Stimulated activated naive CD8-positive, alpha-beta T cell treated with anti-CD3 and anti-CD28 coated beads, Interleukin-15, Interleukin-2, amounts not matched to agents 100 ng/mL and 50 ng/mL, for 24 hours (primary cell): ENCODE measurements at regions not wholly inside any gene's neighbourhood (a gene's known extent, or its start where the extent isn't known, plus 50 kb on each side); places are given as distances from the start of the nearest gene placed in this dataset.

Experiments used
- H3K27ac Mint-ChIP-seq: one replicate; pipeline ENCODE4 v1.8.0; 2021; ENCODE audit warnings: mild to moderate bottlenecking, mixed read lengths
- H3K27me3 Mint-ChIP-seq: one replicate; pipeline ENCODE4 v1.8.0; 2021; ENCODE audit warnings: mixed read lengths
- H3K36me3 Mint-ChIP-seq: one replicate; pipeline ENCODE4 v1.8.0; 2021; ENCODE audit warnings: low read depth, mixed read lengths
- H3K4me1 Mint-ChIP-seq: one replicate; pipeline ENCODE4 v1.8.0; 2021; ENCODE audit warnings: low read depth, mixed read lengths
- H3K4me3 Mint-ChIP-seq: one replicate; pipeline ENCODE4 v1.8.0; 2021; ENCODE audit warnings: mild to moderate bottlenecking, mixed read lengths
- H3K9me3 Mint-ChIP-seq: one replicate; pipeline ENCODE4 v1.8.0; 2021; ENCODE audit warnings: mixed read lengths

DNA sequence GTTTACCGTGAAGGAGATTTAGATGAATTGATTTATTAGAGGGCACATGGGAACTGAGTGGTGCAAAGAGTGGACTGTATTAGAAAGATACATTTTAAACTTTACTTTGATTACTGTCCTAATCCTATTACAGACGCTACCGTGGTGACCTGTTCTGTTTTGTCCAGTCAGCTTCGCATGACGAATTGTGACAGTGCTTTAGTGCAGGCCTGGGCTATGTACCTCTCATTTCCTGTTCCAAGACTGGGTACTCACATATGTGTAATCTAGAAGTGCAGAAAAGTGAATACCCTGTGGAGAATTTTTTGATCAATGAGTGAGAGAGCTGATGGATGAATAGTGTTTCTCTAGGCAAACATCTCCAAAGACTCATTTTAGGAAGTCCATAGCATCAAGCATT is 385.9 kb downstream of the ANXA1 start:
- no peaks in the 10 kb centered on the region for H3K36me3 Mint-ChIP-seq
- no peaks in the 10 kb centered on the region for H3K4me1 Mint-ChIP-seq
- H3K4me3 Mint-ChIP-seq = no peak overlapping the region
- no peak overlapping the region for H3K27ac Mint-ChIP-seq
- H3K27me3 Mint-ChIP-seq = no peaks in the 10 kb centered on the region
- H3K9me3 Mint-ChIP-seq = peaks cover 4% of the 10 kb centered on the region

- H3K4me3 Mint-ChIP-seq = no peak overlapping the region
Observed at GRCh38 chr9:73539881-73540390, 388.3 kb downstream of the ANXA1 start.

GRCh38 chr9:73541923-73542322 is 390.3 kb downstream of the ANXA1 start:
- Mint-ChIP-seq H3K4me3 (no peak overlapping the region), H3K4me1 (no peaks in the 10 kb centered on the region), H3K36me3 (no peaks in the 10 kb centered on the region), H3K27me3 (no peaks in the 10 kb centered on the region), H3K27ac (no peak overlapping the region), H3K9me3 (peaks cover 4% of the 10 kb centered on the region)

More at GRCh38 chr9:73539881-73540390, 388.3 kb downstream of the ANXA1 start:
- no peaks in the 10 kb centered on the region for H3K36me3 Mint-ChIP-seq
- no peak overlapping the region for H3K27ac Mint-ChIP-seq
- peaks cover 4% of the 10 kb centered on the region for H3K9me3 Mint-ChIP-seq
- no peaks in the 10 kb centered on the region for H3K4me1 Mint-ChIP-seq
- H3K27me3 Mint-ChIP-seq = no peaks in the 10 kb centered on the region

DNA sequence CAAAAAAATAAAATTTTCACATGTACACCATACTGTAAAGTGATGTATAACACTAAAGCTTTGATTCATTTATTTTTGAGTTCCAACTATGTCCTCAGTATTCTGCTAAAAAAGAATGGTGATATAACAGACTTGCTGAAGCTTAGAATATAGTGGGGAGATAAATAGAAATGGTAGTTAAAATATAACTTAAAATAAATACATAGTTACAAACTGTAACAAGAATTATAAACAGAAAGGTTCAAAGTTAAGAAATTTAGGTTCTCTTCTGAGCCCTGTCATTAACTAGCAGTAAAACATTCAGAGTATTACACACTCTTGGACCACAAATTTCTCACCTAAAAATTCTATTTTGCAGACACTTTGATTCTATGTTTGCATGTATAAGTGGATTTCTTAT is 392.1 kb downstream of the ANXA1 start:
- Mint-ChIP-seq H3K27me3 (no peaks in the 10 kb centered on the region), H3K4me1 (no peaks in the 10 kb centered on the region), H3K27ac (no peak overlapping the region), H3K36me3 (no peaks in the 10 kb centered on the region), H3K4me3 (no peak overlapping the region), H3K9me3 (peaks cover 4% of the 10 kb centered on the region)

DNA sequence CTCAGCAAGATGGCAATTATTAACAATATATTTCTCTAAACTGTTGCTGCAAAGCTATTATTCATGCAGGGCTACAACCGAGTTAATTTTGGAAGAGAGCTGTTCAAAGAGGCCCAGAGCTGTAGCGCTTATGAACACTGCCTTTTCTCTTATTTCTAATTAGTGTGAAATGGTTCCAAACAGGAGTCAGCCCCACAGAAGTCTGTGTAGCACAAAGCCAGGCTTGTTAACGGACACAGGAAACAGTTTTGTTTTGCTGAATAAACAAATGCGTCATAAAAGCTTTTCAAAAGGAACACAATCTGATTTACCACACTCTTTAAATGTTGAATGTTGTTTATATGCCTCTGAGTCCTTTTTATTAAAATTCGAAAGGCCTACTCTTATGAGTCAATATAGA is 396.5 kb downstream of the ANXA1 start:
- Mint-ChIP-seq H3K27me3 (no peaks in the 10 kb centered on the region), H3K4me3 (no peak overlapping the region), H3K9me3 (peaks cover 3% of the 10 kb centered on the region), H3K27ac (no peak overlapping the region), H3K36me3 (no peaks in the 10 kb centered on the region), H3K4me1 (no peaks in the 10 kb centered on the region)

- no peaks in the 10 kb centered on the region for H3K4me1 Mint-ChIP-seq
- no peak overlapping the region for H3K4me3 Mint-ChIP-seq
- H3K36me3 Mint-ChIP-seq = no peaks in the 10 kb centered on the region
- H3K9me3 Mint-ChIP-seq = peaks cover 6% of the 10 kb centered on the region
- no peaks in the 10 kb centered on the region for H3K27me3 Mint-ChIP-seq
- no peak overlapping the region for H3K27ac Mint-ChIP-seq
Observed at GRCh38 chr9:73549991-73550390, 398.3 kb downstream of the ANXA1 start.

DNA sequence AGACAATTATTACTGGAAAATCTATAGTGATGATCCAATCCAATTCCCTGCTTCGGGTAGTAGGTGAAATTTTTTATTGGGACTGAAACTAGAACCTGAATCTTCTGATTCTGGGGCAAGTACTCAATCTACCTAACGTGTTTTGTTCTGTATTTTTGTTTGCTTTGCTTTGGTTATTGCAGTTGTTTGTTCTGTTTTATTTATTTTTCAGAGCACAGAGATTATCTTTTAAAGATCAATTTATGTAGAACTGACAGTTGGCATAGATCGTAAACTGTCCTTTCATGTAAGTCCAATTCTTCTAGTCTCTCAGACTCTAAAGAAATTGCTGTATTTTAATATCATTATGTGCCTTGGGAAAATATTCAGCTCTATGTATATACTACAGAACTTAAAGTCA is 401.6 kb downstream of the ANXA1 start:
- Mint-ChIP-seq H3K27me3 (no peaks in the 10 kb centered on the region), H3K27ac (no peak overlapping the region), H3K4me1 (no peaks in the 10 kb centered on the region), H3K9me3 (peaks cover 6% of the 10 kb centered on the region), H3K36me3 (no peaks in the 10 kb centered on the region), H3K4me3 (no peak overlapping the region)

DNA sequence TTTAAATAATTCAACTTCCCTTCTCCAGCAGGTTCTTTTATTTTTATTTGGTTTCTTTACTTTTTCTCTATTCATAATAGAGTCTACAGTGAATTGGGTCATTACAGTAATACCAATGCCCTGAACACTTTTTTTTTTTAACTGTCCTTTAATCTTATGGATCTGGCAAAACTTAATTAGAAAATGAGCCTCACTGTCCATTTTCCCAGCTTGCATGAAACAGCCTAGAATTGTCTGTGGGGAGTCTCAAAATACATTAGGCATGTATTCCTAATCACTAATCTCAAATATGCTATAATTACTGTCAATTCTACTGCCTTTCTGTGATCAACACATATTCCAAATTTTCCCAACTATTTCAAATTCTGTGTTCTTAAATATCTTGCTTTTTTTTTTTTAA is 406.8 kb downstream of the ANXA1 start:
- H3K4me3 Mint-ChIP-seq = no peak overlapping the region
- no peak overlapping the region for H3K27ac Mint-ChIP-seq
- H3K27me3 Mint-ChIP-seq = no peaks in the 10 kb centered on the region
- H3K4me1 Mint-ChIP-seq = no peaks in the 10 kb centered on the region
- peaks cover 4% of the 10 kb centered on the region for H3K9me3 Mint-ChIP-seq
- H3K36me3 Mint-ChIP-seq = no peaks in the 10 kb centered on the region

- H3K4me1 Mint-ChIP-seq = no peaks in the 10 kb centered on the region
- H3K27me3 Mint-ChIP-seq = no peaks in the 10 kb centered on the region
- no peaks in the 10 kb centered on the region for H3K36me3 Mint-ChIP-seq
- peaks cover 8% of the 10 kb centered on the region for H3K9me3 Mint-ChIP-seq
- H3K27ac Mint-ChIP-seq = no peak overlapping the region
- H3K4me3 Mint-ChIP-seq = no peak overlapping the region
Observed at GRCh38 chr9:73565026-73565425, 413.4 kb downstream of the ANXA1 start.

DNA sequence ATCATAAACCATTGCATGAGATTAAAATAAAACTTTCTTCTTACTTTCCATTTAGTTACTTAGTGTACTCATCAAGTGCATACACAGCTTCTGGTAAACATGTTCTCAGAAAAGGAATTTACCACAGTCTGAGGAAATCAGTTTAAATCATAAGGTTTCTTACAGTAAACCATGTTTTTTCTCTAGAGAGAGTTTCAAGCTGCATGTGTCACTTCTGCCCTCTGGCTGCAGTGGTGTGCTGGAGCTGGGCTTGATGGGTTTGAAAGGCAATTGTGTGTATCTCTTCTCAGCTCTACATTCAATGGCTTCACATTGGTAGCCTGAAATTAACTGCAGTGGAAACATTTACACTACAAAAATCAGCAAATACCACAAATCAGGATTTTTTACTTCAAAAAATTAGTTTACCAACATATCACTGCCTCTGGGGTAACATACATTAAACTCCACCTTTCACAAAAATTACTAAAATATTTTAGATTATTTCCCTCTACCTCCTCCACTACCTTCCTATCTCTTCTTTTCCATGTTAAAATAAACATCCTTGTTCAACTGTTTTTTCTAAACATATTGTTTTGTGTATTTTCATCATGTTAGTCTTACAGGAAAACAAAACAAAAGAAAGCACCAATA is 414.3 kb downstream of the ANXA1 start:
- H3K4me3 Mint-ChIP-seq = no peak overlapping the region
- no peaks in the 10 kb centered on the region for H3K4me1 Mint-ChIP-seq
- H3K9me3 Mint-ChIP-seq = peaks cover 8% of the 10 kb centered on the region
- H3K27ac Mint-ChIP-seq = no peak overlapping the region
- H3K27me3 Mint-ChIP-seq = no peaks in the 10 kb centered on the region
- H3K36me3 Mint-ChIP-seq = no peaks in the 10 kb centered on the region

DNA sequence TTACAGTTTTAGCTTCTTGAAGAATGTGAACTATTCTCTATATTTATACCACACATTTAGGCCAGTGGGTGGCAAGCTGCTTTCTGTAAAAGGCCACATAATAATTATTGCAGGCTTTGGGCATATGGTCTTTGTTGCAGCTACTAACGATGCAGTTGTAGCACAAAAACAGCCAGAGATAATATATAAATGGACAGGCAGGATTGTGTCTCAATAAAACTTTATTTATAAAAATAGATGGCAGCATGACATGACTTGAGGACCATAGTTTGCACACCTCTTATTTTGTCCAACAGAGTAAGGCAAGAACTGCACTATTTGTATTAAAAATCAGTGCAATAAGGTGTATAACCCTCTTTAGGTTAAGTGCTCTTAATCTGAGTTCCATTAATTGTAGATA is 415.0 kb downstream of the ANXA1 start:
- H3K4me3 Mint-ChIP-seq = no peak overlapping the region
- no peak overlapping the region for H3K27ac Mint-ChIP-seq
- H3K36me3 Mint-ChIP-seq = no peaks in the 10 kb centered on the region
- peaks cover 8% of the 10 kb centered on the region for H3K9me3 Mint-ChIP-seq
- no peaks in the 10 kb centered on the region for H3K4me1 Mint-ChIP-seq
- H3K27me3 Mint-ChIP-seq = no peaks in the 10 kb centered on the region

- Mint-ChIP-seq H3K27ac (no peak overlapping the region), H3K4me3 (no peak overlapping the region), H3K36me3 (no peaks in the 10 kb centered on the region), H3K9me3 (no peaks in the 10 kb centered on the region), H3K27me3 (no peaks in the 10 kb centered on the region), H3K4me1 (no peaks in the 10 kb centered on the region)
Observed at GRCh38 chr9:73573235-73573634, 421.6 kb downstream of the ANXA1 start.

- Mint-ChIP-seq H3K27ac (no peak overlapping the region), H3K27me3 (no peaks in the 10 kb centered on the region), H3K4me1 (no peaks in the 10 kb centered on the region), H3K4me3 (no peak overlapping the region), H3K36me3 (no peaks in the 10 kb centered on the region), H3K9me3 (no peaks in the 10 kb centered on the region)
Observed at GRCh38 chr9:73575101-73576060, 423.7 kb downstream of the ANXA1 start.

DNA sequence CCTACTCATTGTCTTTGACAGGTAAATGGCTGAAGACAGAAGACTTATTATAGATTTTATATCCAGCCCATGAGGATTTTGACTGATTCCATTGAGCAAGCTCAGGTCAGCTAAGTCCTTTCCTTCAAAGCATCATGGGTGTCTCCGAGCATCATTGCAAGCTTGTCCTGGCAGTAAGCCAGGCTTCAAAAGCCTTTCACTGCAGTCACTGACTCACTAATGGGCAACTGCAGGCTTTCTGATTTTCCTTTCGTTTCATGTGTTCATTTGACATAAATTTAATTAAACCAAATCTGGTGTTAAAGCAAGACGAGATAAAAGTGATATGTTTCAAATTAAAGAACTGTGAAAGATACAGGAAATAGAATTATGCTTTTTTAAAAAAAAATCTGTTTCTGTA is 426.2 kb downstream of the ANXA1 start:
- Mint-ChIP-seq H3K4me1 (no peaks in the 10 kb centered on the region), H3K4me3 (no peak overlapping the region), H3K9me3 (no peaks in the 10 kb centered on the region), H3K36me3 (no peaks in the 10 kb centered on the region), H3K27me3 (no peaks in the 10 kb centered on the region), H3K27ac (no peak overlapping the region)

DNA sequence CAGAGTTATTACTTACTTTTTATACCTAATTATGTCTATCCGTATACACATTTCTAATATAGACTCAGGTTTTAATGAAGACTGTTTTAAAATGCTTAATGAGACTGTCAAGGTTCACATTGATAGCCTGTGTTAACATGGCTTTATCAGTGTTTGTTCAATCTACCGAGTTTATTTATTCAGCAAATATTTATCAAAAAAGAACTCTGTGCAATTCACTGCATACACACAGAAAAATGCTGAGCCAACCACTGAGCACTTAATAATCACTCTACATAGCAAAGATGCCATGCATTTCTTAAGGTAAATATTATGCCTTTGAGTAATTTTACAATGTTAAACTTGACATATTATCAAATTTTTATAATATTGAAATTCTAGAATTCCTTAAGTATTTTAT is 428.2 kb downstream of the ANXA1 start:
- H3K36me3 Mint-ChIP-seq = no peaks in the 10 kb centered on the region
- no peaks in the 10 kb centered on the region for H3K9me3 Mint-ChIP-seq
- H3K4me1 Mint-ChIP-seq = no peaks in the 10 kb centered on the region
- no peak overlapping the region for H3K4me3 Mint-ChIP-seq
- no peak overlapping the region for H3K27ac Mint-ChIP-seq
- no peaks in the 10 kb centered on the region for H3K27me3 Mint-ChIP-seq
